Upper lobe of left lung (tissue), 4 donors: ENCODE measurements at regions not wholly inside any gene's neighbourhood (a gene's known extent, or its start where the extent isn't known, plus 50 kb on each side); places are given as distances from the start of the nearest gene placed in this dataset.

ENCODE experiments used
- CTCF ChIP-seq, 6 experiments: fragments of 450-650 bp in 4 of 6; fragments of 200-600 bp in 2 of 6; sonication (generic) in 2 of 6; IDR thresholded peaks; one replicate each; pipeline ENCODE4 v1.5.1; 2016 to 2019; ENCODE audit warnings: antibody characterized with exemption in 6 of 6
- POLR2A ChIP-seq, 4 donors: fragments of 450-650 bp; IDR thresholded peaks; one replicate each; pipeline ENCODE4 v1.5.1; 2016 to 2017; ENCODE audit warnings: antibody characterized with exemption in 4 of 4, mild to moderate bottlenecking in 2 of 4

DNA sequence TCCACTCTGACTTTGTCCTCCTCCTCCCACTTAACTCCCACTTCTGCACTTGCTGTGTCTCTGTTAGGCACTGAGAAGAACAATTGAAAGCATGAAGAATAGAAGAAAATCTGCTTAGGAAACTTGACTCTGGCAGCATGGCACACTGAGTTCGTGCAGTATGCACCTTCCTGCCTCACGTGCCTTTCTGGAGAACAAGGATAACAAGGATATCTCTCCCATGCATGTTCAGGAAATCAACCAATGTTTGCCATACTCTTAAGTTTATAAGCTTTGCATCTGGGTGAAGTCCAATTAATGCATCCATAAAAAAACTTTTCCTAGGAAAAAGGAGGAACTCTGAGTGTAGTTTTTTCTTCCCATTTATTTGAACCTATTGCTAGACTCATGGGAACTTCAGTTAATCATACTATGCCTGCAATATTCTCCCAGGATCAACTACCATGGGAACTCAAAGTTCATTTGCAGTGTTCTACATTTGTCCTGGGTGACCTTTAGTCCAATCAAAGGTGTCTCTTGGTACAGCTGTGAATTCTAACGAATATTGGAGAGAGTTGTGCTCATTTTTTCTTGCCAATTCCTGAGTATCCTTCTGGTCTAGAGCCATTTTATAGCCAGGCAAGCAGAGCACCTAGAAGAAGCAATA lies 227.0 kb downstream of the ENC1 start:
- TF ChIP-seq CTCF (IDR thresholded peaks at IDR 0.05) (no peak), POLR2A (IDR thresholded peaks at IDR 0.05) (no peak)
